B cell (primary cell): ENCODE measurements at regions not wholly inside any gene's neighbourhood (a gene's known extent, or its start where the extent isn't known, plus 50 kb on each side); places are given as distances from the start of the nearest gene placed in this dataset.

ENCODE experiments used
- ATAC-seq: fragments of 200-7000 bp; cut with Tn5 transposase; one replicate; pipeline ENCODE4 v1.10.0; 2021; ENCODE audit warnings: low read depth, mild to moderate bottlenecking, moderate number of reproducible peaks, moderate library complexity
- CTCF ChIA-PET: fragments of 350-600 bp; sonication (Branson Sonifier 250); formaldehyde crosslinking; loops from one replicate; lab custom pipeline; 2021; ENCODE audit warnings: antibody characterized with exemption, inconsistent platforms; lab: Charles Lee
- POLR2A ChIA-PET: fragments of 350-600 bp; sonication (Branson Sonifier 250); formaldehyde crosslinking; loops from one replicate; lab custom pipeline; 2021; ENCODE audit warnings: antibody characterized with exemption; lab: Charles Lee
- DNase-seq: peaks from one replicate; pipeline ENCODE4 v3.0.0; 2013
- H2AFZ ChIP-seq: 2 replicates; pipeline ENCODE4 v1.6.1; 2012; ENCODE audit warnings: mild to moderate bottlenecking, low read depth, low read length; ENCODE audit not compliant: insufficient read depth, poor library complexity, severe bottlenecking
- H3K27ac ChIP-seq, 2 donors: 1 replicate in 1 of 2; 2 replicates in 1 of 2; pipeline ENCODE4 v1.5.1; 2012 to 2013; ENCODE audit warnings: low read length in 2 of 2, mild to moderate bottlenecking in 2 of 2, moderate library complexity in 1 of 2
- H3K27me3 ChIP-seq, 4 experiments: fragments of 200-600 bp in 1 of 4; sonication (generic) in 1 of 4; replicated peaks in 1 of 4; 1 replicate in 2 of 4; 2 replicates in 2 of 4; pipeline versions ENCODE4 v1.6.1 to v1.7.0; 2013 to 2016; ENCODE audit warnings: low read length in 3 of 4, mild to moderate bottlenecking in 2 of 4, mixed read lengths in 1 of 4, moderate library complexity in 1 of 4; ENCODE audit not compliant: insufficient read depth in 4 of 4, control insufficient read depth in 3 of 4; ENCODE audit errors: control extremely low read depth in 1 of 4
- H3K36me3 ChIP-seq, 2 experiments: replicated peaks in 1 of 2; 1 replicate in 1 of 2; 2 replicates in 1 of 2; pipeline versions ENCODE4 v1.6.1 to v1.7.1; 2013; ENCODE audit warnings: low read length in 1 of 2; ENCODE audit not compliant: insufficient read depth in 2 of 2, control insufficient read depth in 1 of 2; ENCODE audit errors: control extremely low read depth in 1 of 2, extremely low read depth in 1 of 2
- H3K4me1 ChIP-seq, 2 donors: fragments of 200-600 bp in 1 of 2; sonication (generic) in 1 of 2; 1 replicate in 1 of 2; 2 replicates in 1 of 2; pipeline versions ENCODE4 v1.5.1 to v1.6.1; 2013 to 2017; ENCODE audit warnings: low read length in 2 of 2; ENCODE audit not compliant: control insufficient read depth in 2 of 2, insufficient read depth in 2 of 2
- H3K4me2 ChIP-seq: replicated peaks from 2 replicates; pipeline ENCODE3; 2012; ENCODE audit warnings: mild to moderate bottlenecking, low read depth, low read length; ENCODE audit not compliant: poor library complexity, severe bottlenecking
- H3K4me3 ChIP-seq, 5 experiments: fragments of 200-600 bp in 1 of 5; sonication (generic) in 1 of 5; 1 replicate in 3 of 5; 2 replicates in 2 of 5; pipeline versions ENCODE4 v1.5.1 to v1.7.0; 2011 to 2016; ENCODE audit warnings: low read length in 4 of 5, mild to moderate bottlenecking in 4 of 5, low read depth in 2 of 5, control low read depth in 1 of 5, moderate library complexity in 1 of 5; ENCODE audit not compliant: insufficient read depth in 1 of 5; ENCODE audit errors: control extremely low read depth in 1 of 5, extremely low read depth in 1 of 5
- H3K79me2 ChIP-seq: fragments of 200-600 bp; sonication (generic); one replicate; pipeline ENCODE4 v1.6.0; 2016; ENCODE audit warnings: low read length; ENCODE audit not compliant: control insufficient read depth, insufficient read depth
- H3K9ac ChIP-seq: fragments of 200-600 bp; sonication (generic); 2 replicates; pipeline ENCODE4 v1.6.1; 2017; ENCODE audit warnings: mild to moderate bottlenecking, low read length, moderate library complexity
- H3K9me3 ChIP-seq, 3 donors: one replicate each; pipeline versions ENCODE4 v1.6.1 to v1.7.1; 2013; ENCODE audit warnings: low read length in 2 of 3; ENCODE audit not compliant: control insufficient read depth in 2 of 3, insufficient read depth in 1 of 3; ENCODE audit errors: control extremely low read depth in 1 of 3
- H4K20me1 ChIP-seq: 2 replicates; pipeline ENCODE4 v1.6.0; 2012; ENCODE audit warnings: mild to moderate bottlenecking, low read length; ENCODE audit not compliant: insufficient read depth, control insufficient read depth, poor library complexity, severe bottlenecking
- H3K27ac Mint-ChIP-seq: one replicate; pipeline ENCODE4 v1.8.0; 2021; ENCODE audit warnings: mixed read lengths
- H3K27me3 Mint-ChIP-seq: one replicate; pipeline ENCODE4 v1.8.0; 2021; ENCODE audit warnings: mixed read lengths
- H3K4me1 Mint-ChIP-seq: one replicate; pipeline ENCODE4 v1.8.0; 2021; ENCODE audit warnings: mixed read lengths
- H3K4me3 Mint-ChIP-seq: one replicate; pipeline ENCODE4 v1.8.0; 2021; ENCODE audit warnings: mixed read lengths
- H3K9me3 Mint-ChIP-seq: one replicate; pipeline ENCODE4 v1.8.0; 2022; ENCODE audit warnings: mixed read lengths; ENCODE audit not compliant: insufficient read depth
- CTCF ChIP-seq: fragments of 200-600 bp; IDR thresholded peaks from one replicate; pipeline ENCODE4 v1.8.0; 2022; ENCODE audit warnings: antibody characterized with exemption, mild to moderate bottlenecking
- EZH2 ChIP-seq: IDR thresholded peaks from 2 replicates; pipeline ENCODE4 v1.6.1; 2012; ENCODE audit warnings: borderline replicate concordance, low read depth, mild to moderate bottlenecking, moderate library complexity, low read length; ENCODE audit not compliant: insufficient read depth, poor library complexity, severe bottlenecking
- WGBS: methylation state at CpG from one replicate; pipeline ENCODE4 v1.1.5; 2013; ENCODE audit warnings: missing lambda C conversion rate; ENCODE audit not compliant: insufficient coverage; 5-methylcytosine and 5-hydroxymethylcytosine counted together
- intact Hi-C: fragments of 100-400 bp; cut with micrococcal nuclease; formaldehyde crosslinking; loops from one replicate; pipeline ENCODE4 v1.10.0; 2022

GRCh38 chr5:54905942-54906537, 79.4 kb downstream of the ESM1 start:
- 17% methylated on average over 1 of the region's 3 CpGs for WGBS
- Mint-ChIP-seq H3K9me3 (no peaks in the 10 kb centered on the region), H3K4me1 (peaks cover 10% of the 10 kb centered on the region), H3K27me3 (peaks cover 69% of the 10 kb centered on the region), H3K27ac (no peak overlapping the region), H3K4me3 (no peak overlapping the region)
- POLR2A ChIA-PET: no interaction called here
- no peak for TF ChIP-seq EZH2
- TF ChIP-seq CTCF: peak; percentile 56
- H3K4me3 ChIP-seq: no peak overlapping the region
- CTCF ChIA-PET: interaction anchor here (1.0 to 1.7 kb wide), 5 partner anchors 38 to 254 kb away, joined by 3 to 4 read pairs (median 3); partner anchors contain the start of gene GPX8
- DNase-seq (peak; percentile 17), ATAC-seq (no peak)
- H3K27ac ChIP-seq: no peak overlapping the region
- H3K27me3 ChIP-seq: peaks cover 0 to 37% (median 9%) of the 10 kb centered on the region in 4 experiments
- no peak overlapping the region for H3K4me2 ChIP-seq
- no peaks in the 10 kb centered on the region for H4K20me1 ChIP-seq
- H3K9me3 ChIP-seq: no peaks in the 10 kb centered on the region
- peaks cover 7 to 10% of the 10 kb centered on the region in 2 donors for H3K4me1 ChIP-seq
- intact Hi-C loops: loop anchor here (1.0 kb wide), 1 partner anchor 240 kb away; no protein-coding TSS in a partner anchor
- H2AFZ ChIP-seq: no peak overlapping the region
- no peaks in the 10 kb centered on the region for H3K79me2 ChIP-seq
- no peak overlapping the region for H3K9ac ChIP-seq
- no peaks in the 10 kb centered on the region for H3K36me3 ChIP-seq

GRCh38 chr5:54905246-54905795, 80.1 kb downstream of the ESM1 start:
- Histone ChIP-seq H4K20me1 (no peaks in the 10 kb centered on the region), H3K9ac (no peak overlapping the region), H3K9me3 (no peaks in the 10 kb centered on the region), H3K4me2 (no peak overlapping the region), H3K27me3 (peaks cover 0 to 44% (median 12%) of the 10 kb centered on the region in 4 experiments), H3K36me3 (no peaks in the 10 kb centered on the region), H3K4me3 (no peak overlapping the region), H3K27ac (no peak overlapping the region), H2AFZ (no peak overlapping the region), H3K79me2 (no peaks in the 10 kb centered on the region), H3K4me1 (peaks cover 7 to 10% of the 10 kb centered on the region in 2 donors)
- ATAC-seq (no peak), DNase-seq (no peak)
- Mint-ChIP-seq H3K4me1 (peaks cover 10% of the 10 kb centered on the region), H3K27me3 (peaks cover 70% of the 10 kb centered on the region), H3K27ac (no peak overlapping the region), H3K9me3 (no peaks in the 10 kb centered on the region), H3K4me3 (no peak overlapping the region)
- TF ChIP-seq CTCF: no peak
- TF ChIP-seq EZH2: no peak
- intact Hi-C loops: no loop called here
- no CpG with 5 or more reads among the region's 3 CpGs for WGBS
- CTCF ChIA-PET: interaction anchor here (1.7 kb wide), 1 partner anchor 54 kb away, joined by 4 read pairs; no protein-coding TSS in a partner anchor
- POLR2A ChIA-PET: no interaction called here
